A549 (cell line): ENCODE measurements at regions not wholly inside any gene's neighbourhood (a gene's known extent, or its start where the extent isn't known, plus 50 kb on each side); places are given as distances from the start of the nearest gene placed in this dataset.

ENCODE experiments used
- CBX8 ChIP-seq: fragments of 200-600 bp; sonication (generic); IDR thresholded peaks from 2 replicates; pipeline ENCODE4 v1.6.1; 2016
- FOSL2 ChIP-seq, 2 experiments: fragments of 450-650 bp in 1 of 2; fragments of >200 bp in 1 of 2; sonication (Bioruptor Twin) in 1 of 2; formaldehyde crosslinking; IDR thresholded peaks; 2 replicates each; pipeline versions ENCODE4 v1.5.0 to v1.6.1; 2016 to 2020; ENCODE audit warnings: mild to moderate bottlenecking in 1 of 2, moderate library complexity in 1 of 2
- KDM5A ChIP-seq: fragments of 200-600 bp; sonication (generic); IDR thresholded peaks from 2 replicates; pipeline ENCODE4 v1.6.1; 2016; ENCODE audit warnings: antibody characterized with exemption, mild to moderate bottlenecking
- POLR2A ChIP-seq: IDR thresholded peaks from 2 replicates; pipeline ENCODE4 v1.6.1; 2012; ENCODE audit warnings: mild to moderate bottlenecking, low read length
- RAD21 ChIP-seq, 2 experiments: fragments of >200 bp in 1 of 2; sonication (Bioruptor Twin) in 1 of 2; formaldehyde crosslinking in 1 of 2; IDR thresholded peaks in 1 of 2; conservative IDR thresholded peaks in 1 of 2; 2 replicates in 1 of 2; 3 replicates in 1 of 2; pipeline ENCODE4 v1.6.1; 2012 to 2018; ENCODE audit warnings: inconsistent platforms in 1 of 2
- TP53 ChIP-seq: fragments of 250-450 bp; sonication (Bioruptor Pico); IDR thresholded peaks from 2 replicates; pipeline ENCODE4 v1.5.0; 2021; ENCODE audit warnings: mild to moderate bottlenecking, moderate library complexity
- TF ChIP-seq, protein P1 (sequence below): fragments of >200 bp; sonication (Bioruptor Twin); formaldehyde crosslinking; IDR thresholded peaks from 3 replicates; pipeline ENCODE4 v1.5.1; 2016
- TF ChIP-seq, protein P2 (sequence below): fragments of 250-450 bp; sonication (Bioruptor Pico); IDR thresholded peaks from 2 replicates; pipeline ENCODE4 v1.5.0; 2020; ENCODE audit warnings: low read depth, mild to moderate bottlenecking, moderate library complexity

GRCh38 chr10:42969909-42970308 is 107.0 kb upstream of the RET start:
- TF ChIP-seq, protein P1, sequence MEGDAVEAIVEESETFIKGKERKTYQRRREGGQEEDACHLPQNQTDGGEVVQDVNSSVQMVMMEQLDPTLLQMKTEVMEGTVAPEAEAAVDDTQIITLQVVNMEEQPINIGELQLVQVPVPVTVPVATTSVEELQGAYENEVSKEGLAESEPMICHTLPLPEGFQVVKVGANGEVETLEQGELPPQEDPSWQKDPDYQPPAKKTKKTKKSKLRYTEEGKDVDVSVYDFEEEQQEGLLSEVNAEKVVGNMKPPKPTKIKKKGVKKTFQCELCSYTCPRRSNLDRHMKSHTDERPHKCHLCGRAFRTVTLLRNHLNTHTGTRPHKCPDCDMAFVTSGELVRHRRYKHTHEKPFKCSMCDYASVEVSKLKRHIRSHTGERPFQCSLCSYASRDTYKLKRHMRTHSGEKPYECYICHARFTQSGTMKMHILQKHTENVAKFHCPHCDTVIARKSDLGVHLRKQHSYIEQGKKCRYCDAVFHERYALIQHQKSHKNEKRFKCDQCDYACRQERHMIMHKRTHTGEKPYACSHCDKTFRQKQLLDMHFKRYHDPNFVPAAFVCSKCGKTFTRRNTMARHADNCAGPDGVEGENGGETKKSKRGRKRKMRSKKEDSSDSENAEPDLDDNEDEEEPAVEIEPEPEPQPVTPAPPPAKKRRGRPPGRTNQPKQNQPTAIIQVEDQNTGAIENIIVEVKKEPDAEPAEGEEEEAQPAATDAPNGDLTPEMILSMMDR, result no peak
- TF ChIP-seq CBX8 (no peak), FOSL2 (IDR thresholded peaks at IDR 0.05) (no peak), FOSL2 (CRISPR knock-in tag; IDR thresholded peaks at IDR 0.05) (no peak), RAD21 (conservative IDR thresholded peaks at IDR 0.05 in 1 of 2, IDR thresholded peaks at IDR 0.05 in 1 of 2) (no peak), KDM5A (no peak), POLR2A (no peak), TP53 (CRISPR knock-in tag) (no peak)
- TF ChIP-seq, protein P2, sequence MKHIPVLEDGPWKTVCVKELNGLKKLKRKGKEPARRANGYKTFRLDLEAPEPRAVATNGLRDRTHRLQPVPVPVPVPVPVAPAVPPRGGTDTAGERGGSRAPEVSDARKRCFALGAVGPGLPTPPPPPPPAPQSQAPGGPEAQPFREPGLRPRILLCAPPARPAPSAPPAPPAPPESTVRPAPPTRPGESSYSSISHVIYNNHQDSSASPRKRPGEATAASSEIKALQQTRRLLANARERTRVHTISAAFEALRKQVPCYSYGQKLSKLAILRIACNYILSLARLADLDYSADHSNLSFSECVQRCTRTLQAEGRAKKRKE, result no peak
